ENCODE measurements at regions not wholly inside any gene's neighbourhood (a gene's known extent, or its start where the extent isn't known, plus 50 kb on each side); places are given as distances from the start of the nearest gene placed in this dataset.

GRCh38 chr5:141758310-141758998, 76.4 kb upstream of the ARAP3 start:
- Histone ChIP-seq H3K4me2 (replicated peaks; ENCODE audit: extremely low read depth, low read length, poor library complexity, severe bottlenecking) (no peak overlapping the region), H2AFZ (ENCODE audit: insufficient read depth, low read depth, low read length, poor library complexity, severe bottlenecking) (no peak overlapping the region), H3K9ac (ENCODE audit: insufficient read depth, low read length, poor library complexity, severe bottlenecking) (no peak overlapping the region), H3K79me2 (ENCODE audit: insufficient read depth, low read length) (no peaks in the 10 kb centered on the region), H3K36me3 (replicated peaks in 1 of 2; ENCODE audit: control insufficient read depth in 1 of 2, insufficient read depth in 2 of 2, low read length in 2 of 2) (no peaks in the 10 kb centered on the region), H3K9me3 (replicated peaks in 1 of 2; ENCODE audit: control insufficient read depth in 1 of 2, insufficient read depth in 1 of 2, low read length in 2 of 2) (no peaks in the 10 kb centered on the region), H3K27me3 (ENCODE audit: control insufficient read depth in 2 of 2, insufficient read depth in 2 of 2, low read length in 2 of 2) (peaks cover 8 to 44% of the 10 kb centered on the region in 2 donors), H3K4me3 (replicated peaks in 1 of 3; ENCODE audit: low read depth in 2 of 3, low read length in 3 of 3) (no peak overlapping the region), H4K20me1 (ENCODE audit: insufficient read depth, low read length) (no peaks in the 10 kb centered on the region), H3K27ac (ENCODE audit: low read depth in 1 of 2, low read length in 2 of 2) (no peak overlapping the region), H3K4me1 (ENCODE audit: control insufficient read depth in 1 of 2, insufficient read depth in 2 of 2, low read length in 2 of 2) (no peaks in the 10 kb centered on the region)
- intact Hi-C loops (cut with micrococcal nuclease) = no loop called here
- Mint-ChIP-seq H3K27ac (peak overlapping the region in 1 of 7 donors; percentile 51), H3K36me3 (no peaks in the 10 kb centered on the region), H3K4me3 (peak overlapping the region in 1 of 2 donors; percentile 77), H3K27me3 (ENCODE audit: low read depth in 3 of 3) (peaks cover 61 to 77% (median 64%) of the 10 kb centered on the region in 3 donors), H3K4me1 (no peaks in the 10 kb centered on the region), H3K9me3 (peaks cover 0 to 6% (median 2%) of the 10 kb centered on the region in 7 donors)
- TF ChIP-seq CTCF (IDR thresholded peaks at IDR 0.05) = no peak
- DNase-seq = no peak
- WGBS (ENCODE audit: insufficient coverage) = 13% methylated on average over 16 of the region's 22 CpGs

- peaks cover 16 to 55% of the 10 kb centered on the region in 2 donors for H3K27me3 ChIP-seq (ENCODE audit: control insufficient read depth in 2 of 2, insufficient read depth in 2 of 2, low read length in 2 of 2)
- no peak for TF ChIP-seq CTCF (IDR thresholded peaks at IDR 0.05)
- WGBS (ENCODE audit: insufficient coverage) = 40% methylated on average over 4 of the region's 6 CpGs
These were observed 75.4 kb upstream of the ARAP3 start for GRCh38 chr5:141757402-141757801.

More at GRCh38 chr5:141757402-141757801, 75.4 kb upstream of the ARAP3 start:
- intact Hi-C loops (cut with micrococcal nuclease) = no loop called here
- Histone ChIP-seq H2AFZ (ENCODE audit: insufficient read depth, low read depth, low read length, poor library complexity, severe bottlenecking) (no peak overlapping the region), H3K36me3 (replicated peaks in 1 of 2; ENCODE audit: control insufficient read depth in 1 of 2, insufficient read depth in 2 of 2, low read length in 2 of 2) (no peaks in the 10 kb centered on the region), H3K79me2 (ENCODE audit: insufficient read depth, low read length) (no peaks in the 10 kb centered on the region), H3K4me3 (replicated peaks in 1 of 3; ENCODE audit: low read depth in 2 of 3, low read length in 3 of 3) (no peak overlapping the region), H4K20me1 (ENCODE audit: insufficient read depth, low read length) (no peaks in the 10 kb centered on the region), H3K4me1 (ENCODE audit: control insufficient read depth in 1 of 2, insufficient read depth in 2 of 2, low read length in 2 of 2) (no peaks in the 10 kb centered on the region), H3K9me3 (replicated peaks in 1 of 2; ENCODE audit: control insufficient read depth in 1 of 2, insufficient read depth in 1 of 2, low read length in 2 of 2) (peaks cover 0 to 5% of the 10 kb centered on the region in 2 donors), H3K27ac (ENCODE audit: low read depth in 1 of 2, low read length in 2 of 2) (no peak overlapping the region), H3K9ac (ENCODE audit: insufficient read depth, low read length, poor library complexity, severe bottlenecking) (no peak overlapping the region), H3K4me2 (replicated peaks; ENCODE audit: extremely low read depth, low read length, poor library complexity, severe bottlenecking) (no peak overlapping the region)
- no peak overlapping the region for H3K27ac Mint-ChIP-seq
- H3K36me3 Mint-ChIP-seq = no peaks in the 10 kb centered on the region
- H3K9me3 Mint-ChIP-seq = peaks cover 0 to 6% (median 2%) of the 10 kb centered on the region in 7 donors
- H3K27me3 Mint-ChIP-seq (ENCODE audit: low read depth in 3 of 3) = peaks cover 68 to 83% (median 71%) of the 10 kb centered on the region in 3 donors
- no peaks in the 10 kb centered on the region for H3K4me1 Mint-ChIP-seq
- DNase-seq = no peak
- peak overlapping the region in 1 of 2 donors; percentile 52 for H3K4me3 Mint-ChIP-seq

Measured in CD14-positive monocyte (primary cell).